ENCODE measurements at regions not wholly inside any gene's neighbourhood (a gene's known extent, or its start where the extent isn't known, plus 50 kb on each side); places are given as distances from the start of the nearest gene placed in this dataset.
"Not testable (repeated sequence)": the region's sequence is repeated elsewhere in the genome, so short reads cannot be mapped to it uniquely, and the experiment has no call there.

- no peaks in the 10 kb centered on the region for H3K27me3 ChIP-seq (ENCODE audit: control insufficient read depth, insufficient read depth, low read length)
- no peaks in the 10 kb centered on the region for H3K36me3 ChIP-seq (ENCODE audit: control insufficient read depth, insufficient read depth, low read length)
- no peak for DNase-seq (ENCODE audit: low read depth)
- TF ChIP-seq CTCF (IDR thresholded peaks at IDR 0.05; ENCODE audit: insufficient read depth, low read length, poor library complexity, severe bottlenecking), result no peak
- no peak overlapping the region for H3K4me3 ChIP-seq (ENCODE audit: low read depth, low read length)
Observed at GRCh38 chr4:138797646-138798045, 217.9 kb upstream of the NOCT start.

GRCh38 chr4:138796761-138797160 is 218.8 kb upstream of the NOCT start:
- Histone ChIP-seq H3K36me3 (ENCODE audit: control insufficient read depth, insufficient read depth, low read length) (no peaks in the 10 kb centered on the region), H3K27me3 (ENCODE audit: control insufficient read depth, insufficient read depth, low read length) (no peaks in the 10 kb centered on the region), H3K4me3 (ENCODE audit: low read depth, low read length) (no peak overlapping the region)
- DNase-seq (ENCODE audit: low read depth), result no peak
- TF ChIP-seq CTCF (IDR thresholded peaks at IDR 0.05; ENCODE audit: insufficient read depth, low read length, poor library complexity, severe bottlenecking), result no peak

GRCh38 chr4:138790706-138791340 is 224.8 kb upstream of the NOCT start:
- H3K4me3 ChIP-seq (ENCODE audit: low read depth, low read length), result no peak overlapping the region
- DNase-seq (ENCODE audit: low read depth), result no peak
- H3K27me3 ChIP-seq (ENCODE audit: control insufficient read depth, insufficient read depth, low read length), result no peaks in the 10 kb centered on the region
- TF ChIP-seq CTCF (IDR thresholded peaks at IDR 0.05; ENCODE audit: insufficient read depth, low read length, poor library complexity, severe bottlenecking), result no peak
- no peaks in the 10 kb centered on the region for H3K36me3 ChIP-seq (ENCODE audit: control insufficient read depth, insufficient read depth, low read length)

- H3K36me3 ChIP-seq (ENCODE audit: control insufficient read depth, insufficient read depth, low read length), result no peaks in the 10 kb centered on the region
- H3K4me3 ChIP-seq (ENCODE audit: low read depth, low read length), result no peak overlapping the region
- H3K27me3 ChIP-seq (ENCODE audit: control insufficient read depth, insufficient read depth, low read length), result no peaks in the 10 kb centered on the region
- peak; percentile 39 for DNase-seq (ENCODE audit: low read depth)
- no peak for TF ChIP-seq CTCF (IDR thresholded peaks at IDR 0.05; ENCODE audit: insufficient read depth, low read length, poor library complexity, severe bottlenecking)
Observed at GRCh38 chr4:138789796-138790195, 225.8 kb upstream of the NOCT start.

- no peak for DNase-seq (ENCODE audit: low read depth)
- no peak for TF ChIP-seq CTCF (IDR thresholded peaks at IDR 0.05; ENCODE audit: insufficient read depth, low read length, poor library complexity, severe bottlenecking)
- H3K4me3 ChIP-seq (ENCODE audit: low read depth, low read length), result no peak overlapping the region
- no peaks in the 10 kb centered on the region for H3K36me3 ChIP-seq (ENCODE audit: control insufficient read depth, insufficient read depth, low read length)
- H3K27me3 ChIP-seq (ENCODE audit: control insufficient read depth, insufficient read depth, low read length), result no peaks in the 10 kb centered on the region
Observed at GRCh38 chr4:138788857-138789256, 226.7 kb upstream of the NOCT start.

GRCh38 chr4:138788267-138788790 is 227.3 kb upstream of the NOCT start:
- Histone ChIP-seq H3K36me3 (ENCODE audit: control insufficient read depth, insufficient read depth, low read length) (no peaks in the 10 kb centered on the region), H3K27me3 (ENCODE audit: control insufficient read depth, insufficient read depth, low read length) (no peaks in the 10 kb centered on the region), H3K4me3 (ENCODE audit: low read depth, low read length) (no peak overlapping the region)
- DNase-seq (ENCODE audit: low read depth), result no peak
- no peak for TF ChIP-seq CTCF (IDR thresholded peaks at IDR 0.05; ENCODE audit: insufficient read depth, low read length, poor library complexity, severe bottlenecking)

GRCh38 chr4:138779761-138780160 is 235.8 kb upstream of the NOCT start:
- not testable (repeated sequence) for H3K27me3 ChIP-seq (ENCODE audit: control insufficient read depth, insufficient read depth, low read length); H3K36me3 ChIP-seq (ENCODE audit: control insufficient read depth, insufficient read depth, low read length); DNase-seq (ENCODE audit: low read depth); H3K4me3 ChIP-seq (ENCODE audit: low read depth, low read length)
